Hepatocyte (in vitro differentiated cells): ENCODE measurements at regions not wholly inside any gene's neighbourhood (a gene's known extent, or its start where the extent isn't known, plus 50 kb on each side); places are given as distances from the start of the nearest gene placed in this dataset.

Experiments
- DNase-seq: peaks from one replicate; pipeline ENCODE4 v3.0.0-alpha.2; 2016; ENCODE audit warnings: low spot score
- H2AFZ ChIP-seq: fragments of 200-600 bp; sonication (generic); 2 replicates; pipeline ENCODE4 v1.6.0; 2016; ENCODE audit warnings: antibody characterized with exemption, mild to moderate bottlenecking
- H3K27ac ChIP-seq: fragments of 200-600 bp; sonication (generic); 2 replicates; pipeline ENCODE4 v1.5.1; 2016; ENCODE audit warnings: mild to moderate bottlenecking
- H3K27me3 ChIP-seq: fragments of 200-600 bp; sonication (generic); 2 replicates; pipeline ENCODE4 v1.6.1; 2016
- H3K36me3 ChIP-seq: fragments of 200-600 bp; sonication (generic); replicated peaks from 2 replicates; pipeline ENCODE4 v1.5.1; 2016; ENCODE audit warnings: low read depth; ENCODE audit not compliant: insufficient read depth
- H3K4me1 ChIP-seq: fragments of 200-600 bp; sonication (generic); 2 replicates; pipeline ENCODE4 v1.5.1; 2016; ENCODE audit warnings: mild to moderate bottlenecking, moderate library complexity; ENCODE audit not compliant: insufficient read depth
- H3K4me2 ChIP-seq: fragments of 200-600 bp; sonication (generic); 2 replicates; pipeline ENCODE4 v1.6.0; 2016
- H3K4me3 ChIP-seq: fragments of 200-600 bp; sonication (generic); 2 replicates; pipeline ENCODE4 v1.5.1; 2016; ENCODE audit warnings: mild to moderate bottlenecking
- H3K79me2 ChIP-seq: fragments of 200-600 bp; sonication (generic); 2 replicates; pipeline ENCODE4 v1.6.0; 2017; ENCODE audit warnings: mild to moderate bottlenecking
- H3K9me2 ChIP-seq: fragments of 200-600 bp; sonication (generic); replicated peaks from 2 replicates; pipeline ENCODE4 v1.6.0; 2017; ENCODE audit warnings: mild to moderate bottlenecking; ENCODE audit not compliant: insufficient read depth
- H3K9me3 ChIP-seq: fragments of 200-600 bp; sonication (generic); 2 replicates; pipeline ENCODE4 v1.5.1; 2016; ENCODE audit warnings: low read depth, mild to moderate bottlenecking
- H4K20me1 ChIP-seq: fragments of 200-600 bp; sonication (generic); 2 replicates; pipeline ENCODE4 v1.6.0; 2016; ENCODE audit warnings: mild to moderate bottlenecking; ENCODE audit not compliant: insufficient read depth, poor library complexity, severe bottlenecking
- CTCF ChIP-seq: fragments of 200-600 bp; sonication (generic); IDR thresholded peaks from 2 replicates; pipeline ENCODE4 v1.5.1; 2016; ENCODE audit warnings: antibody characterized with exemption, mild to moderate bottlenecking; ENCODE audit not compliant: poor library complexity
- EZH2 ChIP-seq: fragments of 200-600 bp; sonication (generic); IDR thresholded peaks from 2 replicates; pipeline ENCODE4 v1.6.1; 2016; ENCODE audit warnings: antibody characterized with exemption, mild to moderate bottlenecking, borderline replicate concordance
- EZH2phosphoT487 ChIP-seq: fragments of 200-600 bp; sonication (generic); IDR thresholded peaks from one replicate; pipeline ENCODE4 v1.6.1; 2018; ENCODE audit warnings: antibody characterized with exemption, mild to moderate bottlenecking, low read depth, moderate library complexity; ENCODE audit not compliant: unreplicated experiment, severe bottlenecking
- WGBS: methylation state at CpG from one replicate; pipeline ENCODE4 v1.1.6; 2016; ENCODE audit warnings: low lambda C conversion rate; ENCODE audit errors: missing lambda C conversion rate; 5-methylcytosine and 5-hydroxymethylcytosine counted together

- H3K9me2 ChIP-seq: no peaks in the 10 kb centered on the region
- DNase-seq: no peak
- H3K27ac ChIP-seq: no peak overlapping the region
- H3K4me1 ChIP-seq: no peaks in the 10 kb centered on the region
- no peaks in the 10 kb centered on the region for H4K20me1 ChIP-seq
- H3K36me3 ChIP-seq: no peaks in the 10 kb centered on the region
- H3K4me2 ChIP-seq: no peak overlapping the region
- TF ChIP-seq EZH2phosphoT487: no peak
- TF ChIP-seq CTCF: no peak
- no peak for TF ChIP-seq EZH2
- H2AFZ ChIP-seq: no peak overlapping the region
- H3K79me2 ChIP-seq: no peaks in the 10 kb centered on the region
- WGBS: 94% methylated on average over 2 of the region's 2 CpGs
- H3K4me3 ChIP-seq: no peak overlapping the region
- no peaks in the 10 kb centered on the region for H3K9me3 ChIP-seq
- H3K27me3 ChIP-seq: no peaks in the 10 kb centered on the region
These were observed 820.7 kb upstream of the FBXO33 start for GRCh38 chr14:40252817-40253447.

GRCh38 chr14:40248671-40249070, 816.4 kb upstream of the FBXO33 start:
- Histone ChIP-seq H3K9me2 (no peaks in the 10 kb centered on the region), H3K4me1 (no peaks in the 10 kb centered on the region), H4K20me1 (no peaks in the 10 kb centered on the region), H3K4me2 (no peak overlapping the region), H2AFZ (no peak overlapping the region), H3K9me3 (no peaks in the 10 kb centered on the region), H3K27me3 (no peaks in the 10 kb centered on the region), H3K27ac (no peak overlapping the region), H3K79me2 (no peaks in the 10 kb centered on the region), H3K36me3 (no peaks in the 10 kb centered on the region), H3K4me3 (no peak overlapping the region)
- TF ChIP-seq EZH2 (no peak), CTCF (no peak), EZH2phosphoT487 (no peak)
- WGBS: 73% methylated on average over 1 of the region's 1 CpG
- DNase-seq: no peak

- Histone ChIP-seq H3K27ac (no peak overlapping the region), H3K79me2 (no peaks in the 10 kb centered on the region), H3K9me2 (no peaks in the 10 kb centered on the region), H3K9me3 (no peaks in the 10 kb centered on the region), H3K4me3 (no peak overlapping the region), H4K20me1 (no peaks in the 10 kb centered on the region), H3K4me1 (no peaks in the 10 kb centered on the region), H3K4me2 (no peak overlapping the region), H3K36me3 (no peaks in the 10 kb centered on the region), H3K27me3 (no peaks in the 10 kb centered on the region), H2AFZ (no peak overlapping the region)
- 82% methylated on average over 3 of the region's 3 CpGs for WGBS
- no peak for DNase-seq
- TF ChIP-seq EZH2: no peak
- no peak for TF ChIP-seq EZH2phosphoT487
- no peak for TF ChIP-seq CTCF
These were observed 808.1 kb upstream of the FBXO33 start for GRCh38 chr14:40240245-40240859.
